SK-N-SH (cell line): ENCODE measurements at regions not wholly inside any gene's neighbourhood (a gene's known extent, or its start where the extent isn't known, plus 50 kb on each side); places are given as distances from the start of the nearest gene placed in this dataset.

Experiments
- CTCF ChIA-PET: fragments of 300-600, 350-600 bp; formaldehyde crosslinking; extraction: SDS; loops from one replicate; lab custom pipeline; 2021; lab: Yijun Ruan, JAX
- POLR2A ChIA-PET: fragments of 350-600 bp; sonication (Branson Sonifier 250); formaldehyde crosslinking; extraction: SDS; loops from one replicate; lab custom pipeline; 2020; ENCODE audit warnings: antibody characterized with exemption, inconsistent platforms; lab: Yijun Ruan, JAX
- DNase-seq: peaks from one replicate; pipeline ENCODE4 v3.0.0; 2012
- H2AFZ ChIP-seq: fragments of 200-600 bp; sonication (generic); 2 replicates; pipeline ENCODE4 v1.8.1; 2016; ENCODE audit warnings: antibody characterized with exemption, mild to moderate bottlenecking, low read depth
- H3F3A ChIP-seq: fragments of 200-600 bp; sonication (generic); replicated peaks from 2 replicates; pipeline ENCODE3; 2016; ENCODE audit warnings: antibody characterized with exemption, mild to moderate bottlenecking; ENCODE audit not compliant: insufficient read depth
- H3K27ac ChIP-seq, 2 experiments: fragments of 200-500 bp in 1 of 2; fragments of 200-600 bp in 1 of 2; sonication (Bioruptor generic) in 1 of 2; sonication (generic), shearing (Covaris generic) in 1 of 2; 2 replicates each; pipeline versions ENCODE4 v1.5.1 to v1.6.1; 2014 to 2016; ENCODE audit warnings: low read depth in 2 of 2, inconsistent platforms in 1 of 2, low read length in 1 of 2, mild to moderate bottlenecking in 1 of 2, mixed read lengths in 1 of 2
- H3K27me3 ChIP-seq: fragments of 200-600 bp; sonication (generic), shearing (Covaris generic); 2 replicates; pipeline ENCODE4 v1.6.1; 2016; ENCODE audit warnings: mixed run types; ENCODE audit not compliant: insufficient read depth
- H3K36me3 ChIP-seq, 2 experiments: fragments of 200-500 bp in 1 of 2; fragments of 200-600 bp in 1 of 2; sonication (Bioruptor generic) in 1 of 2; sonication (generic) in 1 of 2; replicated peaks in 1 of 2; 2 replicates each; pipeline versions ENCODE3 to v1.5.1; 2014 to 2016; ENCODE audit warnings: low read length in 1 of 2, mild to moderate bottlenecking in 1 of 2; ENCODE audit not compliant: insufficient read depth in 2 of 2, control insufficient read depth in 1 of 2
- H3K4me1 ChIP-seq, 2 experiments: fragments of 200-500 bp in 1 of 2; fragments of 200-600 bp in 1 of 2; sonication (Bioruptor generic) in 1 of 2; sonication (generic), shearing (Covaris generic) in 1 of 2; 2 replicates each; pipeline versions ENCODE4 v1.5.1 to v1.6.1; 2014 to 2016; ENCODE audit warnings: low read depth in 1 of 2, low read length in 1 of 2, mixed run types in 1 of 2; ENCODE audit not compliant: insufficient read depth in 2 of 2, control insufficient read depth in 1 of 2
- H3K4me2 ChIP-seq: fragments of 200-600 bp; sonication (generic), shearing (Covaris generic); 2 replicates; pipeline ENCODE4 v1.6.1; 2017; ENCODE audit warnings: mixed run types
- H3K4me3 ChIP-seq, 2 experiments: fragments of 200-500 bp in 1 of 2; fragments of 200-600 bp in 1 of 2; sonication (Bioruptor generic) in 1 of 2; sonication (generic), shearing (Covaris generic) in 1 of 2; 2 replicates each; pipeline versions ENCODE4 v1.5.1 to v1.8.1; 2014 to 2016; ENCODE audit warnings: low read depth in 2 of 2, inconsistent platforms in 1 of 2, low read length in 1 of 2, mild to moderate bottlenecking in 1 of 2, mixed read lengths in 1 of 2, moderate library complexity in 1 of 2
- H3K79me2 ChIP-seq: fragments of 200-600 bp; sonication (generic); 2 replicates; pipeline ENCODE4 v1.8.1; 2017; ENCODE audit warnings: mild to moderate bottlenecking; ENCODE audit not compliant: insufficient read depth
- H3K9ac ChIP-seq: fragments of 200-600 bp; sonication (generic); 2 replicates; pipeline ENCODE4 v1.6.1; 2017; ENCODE audit warnings: mixed run types
- H3K9me2 ChIP-seq: fragments of 200-600 bp; sonication (generic); 2 replicates; pipeline ENCODE4 v1.6.1; 2017; ENCODE audit warnings: mixed run types
- H3K9me3 ChIP-seq: fragments of 200-600 bp; sonication (generic); 2 replicates; pipeline ENCODE4 v1.6.1; 2017; ENCODE audit warnings: mixed run types, mild to moderate bottlenecking, moderate library complexity
- H4K20me1 ChIP-seq: fragments of 200-600 bp; sonication (generic); 2 replicates; pipeline ENCODE4 v1.6.1; 2017; ENCODE audit warnings: mild to moderate bottlenecking, mixed run types; ENCODE audit not compliant: insufficient read depth
- ELF1 ChIP-seq: IDR thresholded peaks from 2 replicates; pipeline ENCODE4 v1.4.0; 2012
- EP300 ChIP-seq, 2 experiments: IDR thresholded peaks; 2 replicates each; pipeline versions ENCODE4 v1.4.0 to v1.6.1; 2012; ENCODE audit warnings: borderline replicate concordance in 1 of 2, low read depth in 1 of 2, low read length in 1 of 2
- EZH2phosphoT487 ChIP-seq: fragments of 200-600 bp; sonication (generic); IDR thresholded peaks from 2 replicates; pipeline ENCODE4 v1.6.1; 2017; ENCODE audit warnings: low read depth, mixed run types, mild to moderate bottlenecking, antibody characterized with exemption, moderate library complexity, borderline replicate concordance
- FOXJ3 ChIP-seq: sonication (generic); formaldehyde crosslinking; IDR thresholded peaks from 2 replicates; pipeline ENCODE4 v1.5.1; 2020; ENCODE audit warnings: mild to moderate bottlenecking, missing genetic modification reagents
- GABPA ChIP-seq: IDR thresholded peaks from 2 replicates; pipeline ENCODE4 v1.4.0; 2012; ENCODE audit warnings: low read depth, mild to moderate bottlenecking
- GATA2 ChIP-seq: sonication (generic); formaldehyde crosslinking; IDR thresholded peaks from 2 replicates; pipeline ENCODE4 v1.5.0; 2020; ENCODE audit warnings: mild to moderate bottlenecking, missing genetic modification reagents
- JUND ChIP-seq: IDR thresholded peaks from 2 replicates; pipeline ENCODE4 v1.4.0; 2012
- NRF1 ChIP-seq: IDR thresholded peaks from 2 replicates; pipeline ENCODE4 v1.6.1; 2012; ENCODE audit warnings: low read depth, mild to moderate bottlenecking, low read length
- POLR2AphosphoS5 ChIP-seq: IDR thresholded peaks from 2 replicates; pipeline ENCODE4 v1.6.1; 2012; ENCODE audit warnings: low read depth, low read length
- RAD21 ChIP-seq: IDR thresholded peaks from 2 replicates; pipeline ENCODE4 v1.6.1; 2012; ENCODE audit warnings: mild to moderate bottlenecking, low read length
- RCOR1 ChIP-seq: fragments of 150-350 bp; IDR thresholded peaks from 2 replicates; pipeline ENCODE4 v1.6.1; 2017; ENCODE audit warnings: antibody characterized with exemption, low read length
- RFX5 ChIP-seq: IDR thresholded peaks from 2 replicates; pipeline ENCODE4 v1.6.1; 2012; ENCODE audit warnings: mild to moderate bottlenecking, improper control_type of control experiment, low read length
- RXRA ChIP-seq: IDR thresholded peaks from 2 replicates; pipeline ENCODE4 v1.4.0; 2012; ENCODE audit warnings: low read depth, mild to moderate bottlenecking, borderline replicate concordance
- SMC3 ChIP-seq: IDR thresholded peaks from 2 replicates; pipeline ENCODE4 v1.6.1; 2012; ENCODE audit warnings: low read depth, low read length, improper control_type of control experiment
- TAF1 ChIP-seq: IDR thresholded peaks from 2 replicates; pipeline ENCODE4 v1.6.1; 2012; ENCODE audit warnings: low read depth, mild to moderate bottlenecking, low read length, moderate library complexity, borderline replicate concordance
- TCF12 ChIP-seq: IDR thresholded peaks from 2 replicates; pipeline ENCODE4 v1.4.0; 2012
- YY1 ChIP-seq: IDR thresholded peaks from 2 replicates; pipeline ENCODE4 v1.4.0; 2012; ENCODE audit warnings: low read depth, mild to moderate bottlenecking
- WGBS: methylation state at CpG from one replicate; pipeline ENCODE4 v1.1.6; 2017; ENCODE audit warnings: low lambda C conversion rate; 5-methylcytosine and 5-hydroxymethylcytosine counted together
- TF ChIP-seq, protein P1 (sequence below): IDR thresholded peaks from 2 replicates; pipeline ENCODE4 v1.6.1; 2012; ENCODE audit warnings: mild to moderate bottlenecking, low read depth, low read length, moderate library complexity
- TF ChIP-seq, protein P2 (sequence below): IDR thresholded peaks from 2 replicates; pipeline ENCODE4 v1.4.0; 2012; ENCODE audit warnings: low read depth, borderline replicate concordance
- TF ChIP-seq, protein P3 (sequence below): IDR thresholded peaks from 2 replicates; pipeline ENCODE4 v1.4.0; 2012; ENCODE audit warnings: low read depth, borderline replicate concordance
- TF ChIP-seq, protein P4 (sequence below): fragments of 150-350 bp; IDR thresholded peaks from 2 replicates; pipeline ENCODE4 v1.6.1; 2017; ENCODE audit warnings: antibody characterized with exemption, low read length, low read depth, borderline replicate concordance

DNA sequence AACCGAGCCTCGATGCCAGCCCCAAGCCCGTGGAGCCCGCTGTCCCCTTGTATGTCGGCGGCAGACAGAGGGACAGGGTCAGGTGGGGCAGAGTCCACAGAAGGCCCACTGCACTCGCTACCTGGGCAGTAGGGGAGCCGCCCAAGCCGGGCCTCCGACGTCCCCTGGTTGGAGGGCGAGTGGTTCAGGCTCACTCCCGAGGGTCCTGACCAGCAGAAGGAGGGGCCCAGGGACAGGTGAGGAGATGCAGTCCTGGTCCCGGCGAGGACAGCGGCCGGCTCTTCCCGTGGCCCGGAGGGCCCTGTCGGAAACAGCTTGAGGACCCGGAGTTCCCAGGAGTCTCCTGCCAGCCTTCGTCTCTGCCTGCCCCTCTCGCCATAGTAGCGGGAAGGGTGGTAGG, 216.7 kb upstream of the SFSWAP start:
- DNase-seq, result no peak
- H3K4me3 ChIP-seq, result no peak overlapping the region
- no peaks in the 10 kb centered on the region for H3K9me3 ChIP-seq
- H3K9me2 ChIP-seq, result no peaks in the 10 kb centered on the region
- ChIA-PET CTCF (no interaction called here), POLR2A (no interaction called here)
- no peaks in the 10 kb centered on the region for H3K79me2 ChIP-seq
- H3K27me3 ChIP-seq, result no peaks in the 10 kb centered on the region
- no peaks in the 10 kb centered on the region for H3K36me3 ChIP-seq
- H3K4me1 ChIP-seq, result peaks cover 0 to 19% of the 10 kb centered on the region in 2 experiments; a peak in 2 of 4 replicates
- no peak overlapping the region for H3K9ac ChIP-seq
- no peak overlapping the region for H3K4me2 ChIP-seq
- no peaks in the 10 kb centered on the region for H3F3A ChIP-seq
- H3K27ac ChIP-seq, result no peak overlapping the region
- H2AFZ ChIP-seq, result no peak overlapping the region
- TF ChIP-seq NRF1 (no peak), RCOR1 (no peak), EZH2phosphoT487 (no peak), GATA2 (CRISPR knock-in tag) (no peak), TAF1 (no peak), GABPA (no peak)
- H4K20me1 ChIP-seq, result no peaks in the 10 kb centered on the region
- WGBS, result 79% methylated on average over 6 of the region's 24 CpGs

DNA sequence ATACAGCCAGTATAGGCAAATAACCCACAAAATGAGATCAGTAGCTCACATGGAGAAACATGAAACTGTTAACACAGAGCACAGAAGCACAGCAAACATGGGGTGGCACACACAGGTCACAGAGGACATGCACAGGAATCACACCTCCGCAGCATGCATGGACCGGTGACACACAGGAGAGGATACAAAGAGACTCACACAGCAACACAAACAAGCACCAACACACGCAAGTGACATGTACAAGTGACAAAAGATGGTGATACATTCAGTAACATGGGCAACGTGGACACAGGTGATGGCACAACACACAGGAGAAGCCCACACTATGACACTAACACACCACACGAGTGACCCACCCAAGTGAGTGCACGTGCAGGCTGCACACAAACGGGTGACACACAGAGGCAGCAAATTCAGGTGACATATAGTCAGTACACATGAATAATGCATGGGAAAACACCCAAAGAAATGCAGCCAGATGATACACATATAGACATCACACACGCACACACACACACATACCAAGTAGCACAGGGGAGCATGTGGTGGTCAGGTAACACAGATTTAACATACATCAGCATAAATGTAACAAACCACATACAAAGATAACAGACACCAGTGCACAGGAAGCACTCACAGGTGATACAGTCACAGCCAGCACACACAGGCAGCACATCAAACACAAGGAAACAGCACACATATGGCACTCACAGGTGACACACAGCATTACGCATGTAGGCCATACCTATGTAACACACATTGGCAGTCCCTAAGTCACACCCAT, 216.0 kb upstream of the SFSWAP start:
- Histone ChIP-seq H3K9ac (no peak overlapping the region), H3K27me3 (no peaks in the 10 kb centered on the region), H3K4me1 (peaks cover 0 to 16% of the 10 kb centered on the region in 2 experiments; a peak in 2 of 4 replicates), H3K79me2 (no peaks in the 10 kb centered on the region), H3F3A (no peaks in the 10 kb centered on the region), H3K4me2 (no peak overlapping the region), H3K9me2 (no peaks in the 10 kb centered on the region), H4K20me1 (no peaks in the 10 kb centered on the region), H3K36me3 (no peaks in the 10 kb centered on the region), H3K9me3 (no peaks in the 10 kb centered on the region), H3K4me3 (no peak overlapping the region), H2AFZ (no peak overlapping the region), H3K27ac (no peak overlapping the region)
- DNase-seq, result no peak
- POLR2A ChIA-PET, result no interaction called here
- CTCF ChIA-PET, result no interaction called here
- 44% methylated on average over 9 of the region's 9 CpGs for WGBS
- TF ChIP-seq, protein P1, sequence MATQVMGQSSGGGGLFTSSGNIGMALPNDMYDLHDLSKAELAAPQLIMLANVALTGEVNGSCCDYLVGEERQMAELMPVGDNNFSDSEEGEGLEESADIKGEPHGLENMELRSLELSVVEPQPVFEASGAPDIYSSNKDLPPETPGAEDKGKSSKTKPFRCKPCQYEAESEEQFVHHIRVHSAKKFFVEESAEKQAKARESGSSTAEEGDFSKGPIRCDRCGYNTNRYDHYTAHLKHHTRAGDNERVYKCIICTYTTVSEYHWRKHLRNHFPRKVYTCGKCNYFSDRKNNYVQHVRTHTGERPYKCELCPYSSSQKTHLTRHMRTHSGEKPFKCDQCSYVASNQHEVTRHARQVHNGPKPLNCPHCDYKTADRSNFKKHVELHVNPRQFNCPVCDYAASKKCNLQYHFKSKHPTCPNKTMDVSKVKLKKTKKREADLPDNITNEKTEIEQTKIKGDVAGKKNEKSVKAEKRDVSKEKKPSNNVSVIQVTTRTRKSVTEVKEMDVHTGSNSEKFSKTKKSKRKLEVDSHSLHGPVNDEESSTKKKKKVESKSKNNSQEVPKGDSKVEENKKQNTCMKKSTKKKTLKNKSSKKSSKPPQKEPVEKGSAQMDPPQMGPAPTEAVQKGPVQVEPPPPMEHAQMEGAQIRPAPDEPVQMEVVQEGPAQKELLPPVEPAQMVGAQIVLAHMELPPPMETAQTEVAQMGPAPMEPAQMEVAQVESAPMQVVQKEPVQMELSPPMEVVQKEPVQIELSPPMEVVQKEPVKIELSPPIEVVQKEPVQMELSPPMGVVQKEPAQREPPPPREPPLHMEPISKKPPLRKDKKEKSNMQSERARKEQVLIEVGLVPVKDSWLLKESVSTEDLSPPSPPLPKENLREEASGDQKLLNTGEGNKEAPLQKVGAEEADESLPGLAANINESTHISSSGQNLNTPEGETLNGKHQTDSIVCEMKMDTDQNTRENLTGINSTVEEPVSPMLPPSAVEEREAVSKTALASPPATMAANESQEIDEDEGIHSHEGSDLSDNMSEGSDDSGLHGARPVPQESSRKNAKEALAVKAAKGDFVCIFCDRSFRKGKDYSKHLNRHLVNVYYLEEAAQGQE, result no peak
- TF ChIP-seq RXRA, result no peak
- no peak for TF ChIP-seq FOXJ3 (CRISPR knock-in tag)
- TF ChIP-seq TCF12, result no peak
- TF ChIP-seq POLR2AphosphoS5, result no peak
- no peak for TF ChIP-seq GABPA
- no peak for TF ChIP-seq JUND
- TF ChIP-seq TAF1, result no peak
- no peak for TF ChIP-seq RFX5
- TF ChIP-seq RAD21, result no peak
- no peak for TF ChIP-seq EP300 (IDR thresholded peaks at IDR 0.05; ENCODE audit: borderline replicate concordance in 1 of 2, low read depth in 1 of 2, low read length in 1 of 2)
- no peak for TF ChIP-seq SMC3
- no peak for TF ChIP-seq RCOR1
- TF ChIP-seq ELF1, result no peak
- TF ChIP-seq, protein P2, sequence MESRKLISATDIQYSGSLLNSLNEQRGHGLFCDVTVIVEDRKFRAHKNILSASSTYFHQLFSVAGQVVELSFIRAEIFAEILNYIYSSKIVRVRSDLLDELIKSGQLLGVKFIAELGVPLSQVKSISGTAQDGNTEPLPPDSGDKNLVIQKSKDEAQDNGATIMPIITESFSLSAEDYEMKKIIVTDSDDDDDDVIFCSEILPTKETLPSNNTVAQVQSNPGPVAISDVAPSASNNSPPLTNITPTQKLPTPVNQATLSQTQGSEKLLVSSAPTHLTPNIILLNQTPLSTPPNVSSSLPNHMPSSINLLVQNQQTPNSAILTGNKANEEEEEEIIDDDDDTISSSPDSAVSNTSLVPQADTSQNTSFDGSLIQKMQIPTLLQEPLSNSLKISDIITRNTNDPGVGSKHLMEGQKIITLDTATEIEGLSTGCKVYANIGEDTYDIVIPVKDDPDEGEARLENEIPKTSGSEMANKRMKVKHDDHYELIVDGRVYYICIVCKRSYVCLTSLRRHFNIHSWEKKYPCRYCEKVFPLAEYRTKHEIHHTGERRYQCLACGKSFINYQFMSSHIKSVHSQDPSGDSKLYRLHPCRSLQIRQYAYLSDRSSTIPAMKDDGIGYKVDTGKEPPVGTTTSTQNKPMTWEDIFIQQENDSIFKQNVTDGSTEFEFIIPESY, result no peak
- TF ChIP-seq, protein P3, sequence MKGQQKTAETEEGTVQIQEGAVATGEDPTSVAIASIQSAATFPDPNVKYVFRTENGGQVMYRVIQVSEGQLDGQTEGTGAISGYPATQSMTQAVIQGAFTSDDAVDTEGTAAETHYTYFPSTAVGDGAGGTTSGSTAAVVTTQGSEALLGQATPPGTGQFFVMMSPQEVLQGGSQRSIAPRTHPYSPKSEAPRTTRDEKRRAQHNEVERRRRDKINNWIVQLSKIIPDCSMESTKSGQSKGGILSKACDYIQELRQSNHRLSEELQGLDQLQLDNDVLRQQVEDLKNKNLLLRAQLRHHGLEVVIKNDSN, result no peak
- TF ChIP-seq, protein P4, sequence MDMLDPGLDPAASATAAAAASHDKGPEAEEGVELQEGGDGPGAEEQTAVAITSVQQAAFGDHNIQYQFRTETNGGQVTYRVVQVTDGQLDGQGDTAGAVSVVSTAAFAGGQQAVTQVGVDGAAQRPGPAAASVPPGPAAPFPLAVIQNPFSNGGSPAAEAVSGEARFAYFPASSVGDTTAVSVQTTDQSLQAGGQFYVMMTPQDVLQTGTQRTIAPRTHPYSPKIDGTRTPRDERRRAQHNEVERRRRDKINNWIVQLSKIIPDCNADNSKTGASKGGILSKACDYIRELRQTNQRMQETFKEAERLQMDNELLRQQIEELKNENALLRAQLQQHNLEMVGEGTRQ, result no peak
- no peak for TF ChIP-seq YY1
